Right hindlimb (tissue), 1 donor: ENCODE measurements at regions not wholly inside any gene's neighbourhood (a gene's known extent, or its start where the extent isn't known, plus 50 kb on each side); places are given as distances from the start of the nearest gene placed in this dataset.
"Not testable (repeated sequence)": the region's sequence is repeated elsewhere in the genome, so short reads cannot be mapped to it uniquely, and the experiment has no call there.

Experiments used
- DNase-seq: peaks from one replicate; pipeline ENCODE4 v3.0.0-alpha.2; 2018

- DNase-seq: peak; percentile 47
Measured at GRCh38 chrX:121308276-121308805, 260.9 kb downstream of the GLUD2 start.

DNA sequence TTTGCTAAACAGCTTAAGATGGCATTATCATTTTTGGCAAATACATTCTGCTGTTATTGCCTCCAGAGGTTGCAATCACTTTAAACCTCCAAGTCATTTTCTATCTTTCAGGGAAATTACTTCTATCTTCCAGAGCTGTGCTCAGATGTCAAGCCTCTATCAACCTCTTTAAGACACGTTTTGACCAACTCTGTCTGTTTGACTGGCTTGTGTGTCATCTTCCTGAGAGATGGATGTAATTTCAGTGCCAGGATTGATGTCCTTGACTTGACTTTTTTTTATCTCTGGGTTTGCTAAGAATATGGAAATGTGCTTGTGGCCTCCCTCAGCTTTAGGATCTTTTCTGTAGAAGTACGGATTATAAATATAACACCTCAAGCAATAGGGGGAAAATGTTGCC is 263.4 kb downstream of the GLUD2 start:
- DNase-seq: no peak

- no peak for DNase-seq
Measured at GRCh38 chrX:121320441-121320840, 273.0 kb downstream of the GLUD2 start.

- DNase-seq: no peak
Measured at GRCh38 chrX:121322159-121322558, 274.7 kb downstream of the GLUD2 start.

GRCh38 chrX:121323337-121323736 is 275.9 kb downstream of the GLUD2 start:
- DNase-seq: no peak

DNA sequence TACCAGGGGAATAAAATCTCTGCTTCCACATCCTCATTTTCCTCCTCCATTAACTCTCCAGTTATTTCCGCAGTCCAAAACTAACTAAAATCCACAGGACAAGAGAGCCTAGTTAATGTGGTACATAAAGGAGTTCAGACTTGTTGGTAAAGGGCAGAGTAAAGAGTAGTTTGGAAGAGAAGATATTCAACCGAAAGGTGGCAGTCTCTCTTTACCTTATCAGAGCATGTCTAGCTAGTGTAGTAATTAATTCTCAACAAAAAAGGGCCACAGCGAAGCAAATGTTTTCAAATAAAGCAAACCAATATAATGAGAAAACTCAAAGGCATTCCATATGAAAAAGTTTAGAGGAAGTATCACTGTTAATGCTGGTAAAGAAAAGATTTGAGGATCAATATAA is 286.5 kb downstream of the GLUD2 start:
- DNase-seq: no peak

DNA sequence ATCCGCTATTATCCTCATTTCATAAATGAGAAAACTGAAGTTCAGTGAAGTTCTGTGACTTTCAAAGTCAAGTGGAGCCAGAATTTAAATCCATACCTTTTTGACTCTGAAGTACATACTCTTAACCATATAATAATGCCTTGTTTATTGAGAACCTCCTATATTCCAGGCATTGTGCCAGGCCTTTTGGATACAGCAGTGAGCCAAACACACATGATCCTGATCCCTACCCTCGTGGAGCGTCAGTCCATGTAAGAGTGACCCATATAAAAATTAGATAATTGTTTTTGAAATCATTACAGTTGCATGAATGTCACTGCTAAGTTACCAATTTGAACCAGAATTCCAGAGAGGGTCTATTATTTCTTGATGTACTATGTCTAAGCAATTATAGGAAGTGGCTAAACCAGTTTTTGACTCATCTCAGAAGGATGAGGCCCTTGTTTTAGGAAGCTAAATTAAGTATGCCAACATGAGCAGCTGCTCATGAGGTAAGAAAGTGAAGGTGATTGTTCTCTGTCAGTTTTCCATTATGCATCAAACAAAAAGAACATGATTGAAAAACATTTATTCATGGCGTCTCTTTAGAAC is 289.5 kb downstream of the GLUD2 start:
- no peak for DNase-seq

DNA sequence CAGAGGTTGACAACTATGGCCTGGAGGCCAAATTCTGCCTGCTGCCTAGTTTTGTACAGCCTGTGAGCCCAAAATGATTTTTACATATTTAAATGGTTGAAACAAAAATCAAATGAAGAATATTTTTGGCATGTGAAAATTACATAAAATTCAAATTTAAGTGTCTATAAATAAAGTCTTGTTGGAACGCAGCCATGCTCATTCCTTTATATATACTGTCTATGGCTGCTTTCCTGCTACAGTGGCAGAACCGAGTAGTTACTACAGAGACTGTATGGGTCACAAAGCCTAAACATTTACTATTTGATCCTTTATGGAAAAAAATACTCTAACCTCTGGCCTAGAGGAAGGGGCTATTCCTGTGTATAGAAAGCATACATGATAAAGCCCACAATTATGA is 290.4 kb downstream of the GLUD2 start:
- DNase-seq: no peak

DNA sequence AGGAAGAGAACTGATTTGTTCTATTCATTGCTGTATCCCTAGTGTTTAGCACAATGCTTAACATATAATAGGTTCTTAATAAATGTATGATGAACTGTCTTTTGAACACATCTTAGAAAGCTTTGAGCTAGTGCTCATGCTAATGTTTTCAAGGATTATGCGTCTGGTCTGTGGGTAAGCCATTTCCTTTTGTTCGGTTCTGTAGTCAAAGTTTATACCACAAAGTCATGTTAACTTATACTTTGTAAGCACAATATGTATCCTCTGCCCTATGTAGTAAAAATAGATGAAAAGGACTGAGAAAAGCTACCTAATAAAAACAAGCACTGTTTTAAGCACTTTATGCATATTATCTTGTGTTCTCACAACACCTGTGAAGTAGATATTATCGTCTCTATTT is 301.9 kb downstream of the GLUD2 start:
- DNase-seq: no peak

- no peak for DNase-seq
Measured at GRCh38 chrX:121356139-121356849, 308.9 kb downstream of the GLUD2 start.

GRCh38 chrX:121356850-121357171 is 309.4 kb downstream of the GLUD2 start:
- DNase-seq: no peak

DNA sequence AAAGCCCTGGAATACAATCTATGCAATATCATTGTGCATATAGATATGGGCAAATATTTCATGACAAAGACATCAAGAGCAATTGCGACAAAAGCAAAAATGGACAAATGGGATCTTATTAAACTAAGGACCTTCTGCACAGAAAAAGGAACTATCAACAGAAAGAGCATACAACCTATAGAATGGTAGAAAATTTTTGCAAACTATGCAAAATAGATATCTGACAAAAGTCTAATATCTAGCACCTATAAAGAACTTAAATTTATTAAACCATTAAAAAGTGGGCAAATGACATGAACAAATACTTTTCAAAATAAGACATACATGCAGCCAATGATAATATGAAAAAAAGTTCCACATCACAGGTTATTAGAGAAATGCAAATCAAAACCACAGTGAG is 312.9 kb downstream of the GLUD2 start:
- no peak for DNase-seq

DNA sequence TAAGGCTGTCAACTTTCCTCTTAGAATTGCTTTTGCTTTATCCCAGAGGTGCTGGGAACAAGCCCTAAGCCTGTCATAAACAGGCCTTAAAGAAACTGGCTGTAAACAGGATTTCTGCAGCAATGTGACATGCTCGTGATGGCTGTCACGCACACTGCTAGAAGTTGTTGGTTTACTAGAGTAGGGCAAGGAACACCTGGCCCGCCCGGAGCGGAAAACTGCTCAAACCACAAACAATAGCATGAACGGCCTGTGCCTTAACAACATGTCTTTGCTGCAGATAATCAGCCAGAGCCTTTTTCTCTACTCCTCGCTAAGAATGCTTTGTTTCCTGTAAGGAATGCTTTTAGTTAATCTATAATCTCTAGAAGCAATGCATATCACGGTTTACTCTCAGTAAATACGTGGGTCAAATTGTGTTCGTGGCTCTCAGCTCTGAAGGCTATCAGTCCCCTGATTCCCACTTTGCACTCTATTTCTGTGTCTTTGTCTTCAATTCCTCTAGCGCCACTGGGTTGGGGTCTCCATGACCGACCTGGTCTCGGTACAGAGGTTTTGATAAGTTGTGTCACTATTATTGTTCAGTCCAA is 318.3 kb downstream of the GLUD2 start:
- no peak for DNase-seq

DNA sequence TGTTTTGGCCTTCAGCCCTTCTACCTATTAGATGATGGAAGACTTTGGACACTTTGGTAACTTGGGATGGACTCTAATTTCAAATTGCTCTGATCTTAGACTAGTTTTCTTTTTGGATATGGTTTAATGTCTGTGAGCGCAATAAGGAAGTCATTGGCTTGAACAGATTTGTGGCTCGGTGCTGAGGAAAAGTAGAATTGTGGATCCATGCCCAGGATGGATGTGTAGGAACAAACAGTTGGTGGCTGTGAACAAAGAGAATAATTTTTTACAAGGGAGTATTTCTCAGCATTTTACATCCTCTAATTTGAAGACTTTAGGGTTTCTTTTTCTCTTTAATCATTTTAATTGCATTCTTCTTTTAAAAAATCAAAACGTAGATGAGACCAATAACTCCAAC is 327.1 kb downstream of the GLUD2 start:
- DNase-seq: no peak

DNA sequence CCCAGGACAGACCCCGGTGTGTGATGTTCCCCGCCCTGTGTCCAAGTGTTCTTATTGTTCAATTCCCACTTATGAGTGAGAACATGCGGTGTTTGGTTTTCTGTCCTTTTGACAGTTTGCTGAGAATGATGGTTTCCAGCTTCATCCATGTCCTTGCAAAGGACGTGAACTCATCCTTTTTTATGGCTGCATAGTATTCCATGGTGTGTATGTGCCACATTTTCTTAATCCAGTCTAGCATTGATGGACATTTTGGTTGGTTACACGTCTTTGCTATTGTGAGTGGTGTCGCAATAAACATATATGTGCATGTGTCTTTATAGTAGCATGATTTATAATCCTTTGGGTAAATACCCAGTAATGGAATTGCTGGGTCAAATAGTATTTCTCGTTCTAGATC is 334.5 kb downstream of the GLUD2 start:
- DNase-seq: not testable (repeated sequence)

GRCh38 chrX:121389976-121390714 is 342.7 kb downstream of the GLUD2 start:
- no peak for DNase-seq

DNA sequence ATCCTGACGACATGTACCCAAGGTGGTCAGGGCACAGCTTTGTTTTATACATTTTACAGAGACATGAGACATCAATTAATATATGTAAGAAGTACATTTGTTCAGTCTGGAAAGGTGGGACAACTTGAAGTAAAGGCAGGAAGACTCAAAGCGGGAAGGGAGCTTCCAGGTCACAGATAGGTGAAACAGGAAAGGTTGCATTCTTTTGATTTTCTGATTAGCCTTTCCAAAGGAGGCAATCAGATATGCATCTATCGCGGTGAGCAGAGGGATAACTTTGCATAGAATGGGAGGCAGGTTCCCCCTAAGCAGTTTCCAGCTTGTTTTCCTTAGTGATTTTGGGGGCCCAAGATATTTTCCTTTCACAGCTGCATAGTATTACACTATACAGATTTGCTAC is 358.4 kb downstream of the GLUD2 start:
- no peak for DNase-seq

DNA sequence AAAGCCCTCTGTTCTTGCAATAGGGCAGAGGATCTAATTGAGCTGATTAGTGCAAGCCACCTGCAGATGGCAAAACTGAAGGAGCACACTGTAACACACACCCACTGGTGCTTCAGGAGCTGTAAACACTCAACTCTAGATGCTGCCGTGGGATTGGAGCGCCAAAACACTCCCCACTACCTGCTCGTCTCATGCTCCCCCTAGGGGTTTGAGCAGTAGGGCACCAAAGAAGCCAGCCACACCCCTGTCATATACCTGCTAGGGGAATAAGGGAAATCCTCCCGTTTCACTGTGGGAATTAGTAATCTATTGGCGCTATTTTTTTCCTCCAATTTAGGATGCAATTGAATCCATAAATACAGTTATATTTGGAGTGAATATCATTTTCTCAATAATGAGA is 360.2 kb downstream of the GLUD2 start:
- no peak for DNase-seq

GRCh38 chrX:121431514-121431913 is 384.1 kb downstream of the GLUD2 start:
- not testable (repeated sequence) for DNase-seq

DNA sequence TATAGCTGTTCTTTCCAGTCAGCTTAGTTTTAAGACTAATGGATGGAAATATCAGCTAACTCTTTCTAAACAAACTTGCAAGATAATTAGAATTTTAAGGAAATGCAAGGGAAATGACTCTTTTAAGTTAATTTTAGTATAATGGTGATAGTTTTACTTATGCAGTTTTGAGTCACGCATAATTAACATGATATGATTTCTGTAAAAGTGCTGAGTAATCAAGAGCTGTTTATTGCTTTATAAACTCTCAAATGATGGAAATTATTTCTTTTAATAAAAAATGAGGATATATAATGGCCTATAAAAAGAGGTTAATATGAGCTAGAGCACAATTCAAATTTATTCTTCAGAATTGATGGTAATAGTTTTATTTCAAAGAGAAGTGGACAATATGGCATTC is 385.9 kb downstream of the GLUD2 start:
- no peak for DNase-seq

- not testable (repeated sequence) for DNase-seq
Measured at GRCh38 chrX:121437666-121438065, 390.3 kb downstream of the GLUD2 start.

DNA sequence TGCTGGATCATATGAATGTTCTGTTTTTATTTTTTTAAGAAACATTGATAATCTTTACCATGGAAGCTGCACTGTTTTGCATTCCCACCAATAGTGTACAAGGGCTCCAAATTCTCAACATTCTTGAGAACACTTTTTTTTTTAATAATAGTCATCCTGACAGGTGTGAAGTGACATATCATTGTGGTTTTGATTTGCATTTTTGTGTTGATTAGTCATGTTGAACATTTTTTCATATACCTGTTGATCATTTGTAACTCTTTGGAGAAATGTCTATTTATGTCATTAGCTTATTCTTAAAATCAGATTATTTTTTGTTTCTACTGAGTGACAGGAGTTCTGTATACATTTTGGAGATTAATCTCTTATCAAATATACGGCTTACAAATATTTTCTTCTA is 408.5 kb downstream of the GLUD2 start:
- no peak for DNase-seq

GRCh38 chrX:121456315-121456714 is 408.9 kb downstream of the GLUD2 start:
- no peak for DNase-seq

DNA sequence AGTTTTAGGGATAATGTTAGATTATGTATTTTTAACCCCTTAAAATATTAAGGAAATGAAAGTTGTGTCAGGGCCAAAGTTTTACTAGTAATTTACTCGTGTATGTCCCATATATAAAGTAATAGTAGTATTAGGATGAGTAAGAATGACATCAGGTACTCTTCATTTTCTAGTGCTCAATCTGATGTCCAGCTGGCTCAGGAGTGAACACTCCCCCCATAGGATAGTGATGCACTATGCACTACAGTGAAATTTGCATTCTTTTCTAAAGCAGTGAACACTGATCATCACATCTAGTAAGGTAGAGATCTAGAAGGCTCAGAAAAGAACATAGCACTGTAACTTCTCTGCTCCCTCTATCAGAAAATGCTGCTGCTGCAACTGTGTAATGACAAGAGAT is 409.7 kb downstream of the GLUD2 start:
- DNase-seq: no peak
